ENCODE measurements at regions not wholly inside any gene's neighbourhood (a gene's known extent, or its start where the extent isn't known, plus 50 kb on each side); places are given as distances from the start of the nearest gene placed in this dataset.

GRCh38 chrX:121310820-121311219, 263.4 kb downstream of the GLUD2 start:
- no peak overlapping the region for H3K27ac ChIP-seq (ENCODE audit: extremely low read depth, low read depth, low read length)
- H3K9me3 ChIP-seq (replicated peaks; ENCODE audit: control insufficient read depth, insufficient read depth, low read depth, low read length): no peaks in the 10 kb centered on the region
- no TSS peak for BruUV-seq (replicated peaks)
- H3K4me1 ChIP-seq (replicated peaks in 1 of 2; ENCODE audit: control insufficient read depth in 2 of 2, insufficient read depth in 2 of 2, low read length in 2 of 2): peaks cover 0 to 5% of the 10 kb centered on the region in 2 experiments; a peak in 2 of 5 replicates
- POLR2A ChIA-PET: no interaction called here
- H3K4me2 ChIP-seq (ENCODE audit: insufficient read depth, low read length): no peak overlapping the region
- H3K27me3 ChIP-seq (ENCODE audit: control insufficient read depth in 2 of 2, insufficient read depth in 2 of 2, low read length in 2 of 2): no peaks in the 10 kb centered on the region
- ATAC-seq: no peak
- 38% methylated on average over 2 of the region's 2 CpGs for whole genome bisulfite sequencing (ENCODE audit: insufficient coverage, low coverage, missing lambda C conversion rate)
- DNase-seq (ENCODE audit: extremely low read depth in 1 of 4, low spot score in 3 of 4): no peak
- in situ Hi-C loops (cut with MboI): no loop called here
- H3K9ac ChIP-seq (ENCODE audit: insufficient read depth in 1 of 2, low read depth in 2 of 2, low read length in 2 of 2): no peak overlapping the region
- no peaks in the 10 kb centered on the region for H3K9me1 ChIP-seq (ENCODE audit: control insufficient read depth, insufficient read depth, low read length)
- no peaks in the 10 kb centered on the region for H3K36me3 ChIP-seq (ENCODE audit: control insufficient read depth, insufficient read depth, low read length)
- CTCF ChIA-PET (ENCODE audit: low intra/inter-chr PET ratio): no interaction called here
- no peak overlapping the region for H2AFZ ChIP-seq (ENCODE audit: low read depth, low read length)
- no peak for TF ChIP-seq ID3 (CRISPR knock-in tag; IDR thresholded peaks at IDR 0.05)
- TF ChIP-seq ID3 (tag; IDR thresholded peaks at IDR 0.05): no peak
- no peak for TF ChIP-seq MAFK (IDR thresholded peaks at IDR 0.05; ENCODE audit: low read length)
- TF ChIP-seq ARID4B (CRISPR knock-in tag; IDR thresholded peaks at IDR 0.05): no peak
- no peak for TF ChIP-seq FOXM1 (IDR thresholded peaks at IDR 0.05; ENCODE audit: low read depth)
- TF ChIP-seq FOXM1 (CRISPR knock-in tag; IDR thresholded peaks at IDR 0.05; ENCODE audit: low read depth): no peak
- intact Hi-C loops (cut with micrococcal nuclease): no loop called here
- H3K79me2 ChIP-seq (ENCODE audit: control insufficient read depth, insufficient read depth, low read length): peaks cover 5% of the 10 kb centered on the region; the same call in 2 of the 3 replicates
- peaks cover 7% of the 10 kb centered on the region for H4K20me1 ChIP-seq (replicated peaks; ENCODE audit: control insufficient read depth, insufficient read depth, low read length)
- FAIRE-seq: no peak
- H3K4me3 ChIP-seq: no peak overlapping the region

Measured in K562 (cell line).